T-helper 9 cell (primary cell): ENCODE measurements at regions not wholly inside any gene's neighbourhood (a gene's known extent, or its start where the extent isn't known, plus 50 kb on each side); places are given as distances from the start of the nearest gene placed in this dataset.
"Not testable (repeated sequence)": the region's sequence is repeated elsewhere in the genome, so short reads cannot be mapped to it uniquely, and the experiment has no call there.

Experiments used
- DNase-seq: peaks from one replicate; pipeline ENCODE4 v3.0.0-alpha.2; 2020

- no peak for DNase-seq
These were observed 159.2 kb upstream of the ALKAL2 start for GRCh38 chr2:446963-447530.

- no peak for DNase-seq
These were observed 158.5 kb upstream of the ALKAL2 start for GRCh38 chr2:446303-446874.

- no peak for DNase-seq
These were observed 158.0 kb upstream of the ALKAL2 start for GRCh38 chr2:445896-446295.

GRCh38 chr2:444937-445884 is 157.3 kb upstream of the ALKAL2 start:
- DNase-seq, result peak; percentile 12

- DNase-seq, result no peak
These were observed 155.8 kb upstream of the ALKAL2 start for GRCh38 chr2:443741-444140.

- DNase-seq, result no peak
These were observed 155.3 kb upstream of the ALKAL2 start for GRCh38 chr2:443216-443615.

GRCh38 chr2:441258-442022 is 153.5 kb upstream of the ALKAL2 start:
- no peak for DNase-seq

- no peak for DNase-seq
These were observed 152.5 kb upstream of the ALKAL2 start for GRCh38 chr2:440403-440740.

- DNase-seq, result no peak
These were observed 151.9 kb upstream of the ALKAL2 start for GRCh38 chr2:439556-440402.

GRCh38 chr2:439077-439476 is 151.2 kb upstream of the ALKAL2 start:
- DNase-seq, result no peak

- peak; percentile 50 for DNase-seq
These were observed 150.0 kb upstream of the ALKAL2 start for GRCh38 chr2:437756-438393.

GRCh38 chr2:437180-437579 is 149.3 kb upstream of the ALKAL2 start:
- no peak for DNase-seq

GRCh38 chr2:436205-436604 is 148.3 kb upstream of the ALKAL2 start:
- DNase-seq, result no peak

GRCh38 chr2:434625-435024 is 146.7 kb upstream of the ALKAL2 start:
- DNase-seq, result no peak

- DNase-seq, result no peak
These were observed 145.3 kb upstream of the ALKAL2 start for GRCh38 chr2:433216-433615.

GRCh38 chr2:430291-431040 is 142.6 kb upstream of the ALKAL2 start:
- DNase-seq, result no peak

- no peak for DNase-seq
These were observed 141.8 kb upstream of the ALKAL2 start for GRCh38 chr2:429575-430254.

- DNase-seq, result no peak
These were observed 141.3 kb upstream of the ALKAL2 start for GRCh38 chr2:429142-429541.

GRCh38 chr2:428591-428990 is 140.7 kb upstream of the ALKAL2 start:
- no peak for DNase-seq

GRCh38 chr2:426696-427095 is 138.8 kb upstream of the ALKAL2 start:
- DNase-seq, result not testable (repeated sequence)
